ENCODE measurements at regions not wholly inside any gene's neighbourhood (a gene's known extent, or its start where the extent isn't known, plus 50 kb on each side); places are given as distances from the start of the nearest gene placed in this dataset.
A peak's percentile ranks its signal among the peaks of the same experiment; 100 is the strongest.
"Not testable (repeated sequence)": the region's sequence is repeated elsewhere in the genome, so short reads cannot be mapped to it uniquely, and the experiment has no call there.

- H3K36me3 ChIP-seq (ENCODE audit: control insufficient read depth in 2 of 2, extremely low read depth in 1 of 2, insufficient read depth in 1 of 2, low read length in 1 of 2); H3K27me3 Mint-ChIP-seq; H3K36me3 Mint-ChIP-seq; POLR2A ChIA-PET; H3K9me3 ChIP-seq; H3K4me3 Mint-ChIP-seq; H3K27ac Mint-ChIP-seq; H3K4me3 ChIP-seq (ENCODE audit: control insufficient read depth in 1 of 2, extremely low read depth in 1 of 2, low read length in 1 of 2); H3K9me3 Mint-ChIP-seq: not testable (repeated sequence)
- ATAC-seq (replicated peaks in 1 of 4): peak in 3 of 4 experiments; percentile 29 to 41 (median 31)
- peak in 1 of 35 experiments; percentile 49 for DNase-seq
- peaks cover 2 to 16% of the 10 kb centered on the region in 2 experiments for H3K27me3 ChIP-seq (replicated peaks in 1 of 2; ENCODE audit: control insufficient read depth in 2 of 2, extremely low read depth in 1 of 2, insufficient read depth in 2 of 2, low read length in 1 of 2)
- no CpG with 5 or more reads among the region's 3 CpGs for WGBS (ENCODE audit: insufficient coverage)
- H3K27ac ChIP-seq (ENCODE audit: low read length): peak overlapping the region; percentile 68
- H3K4me1 Mint-ChIP-seq: peaks cover 19 to 24% (median 21%) of the 10 kb centered on the region in 3 donors
- CTCF ChIA-PET: interaction anchor here in 1 of 2 donors (0.7 kb wide), 1 partner anchor 1910 kb away, joined by 3 read pairs; no protein-coding TSS in a partner anchor
- H3K4me1 ChIP-seq (ENCODE audit: control insufficient read depth in 1 of 2, extremely low read depth in 1 of 2, insufficient read depth in 2 of 2, low read length in 2 of 2): peaks cover 20 to 67% of the 10 kb centered on the region in 2 experiments
Measured at GRCh38 chr15:22264272-22264671, 183.9 kb downstream of the OR4M2 start.

- ATAC-seq (replicated peaks in 1 of 4) (peak; percentile 22 to 40 (median 30)), DNase-seq (peak in 6 of 35 experiments; percentile 22 to 51 (median 30))
- Histone ChIP-seq H3K9me3 (no peaks in the 10 kb centered on the region), H3K27ac (ENCODE audit: low read length) (peak overlapping the region; percentile 68), H3K4me1 (ENCODE audit: control insufficient read depth in 1 of 2, extremely low read depth in 1 of 2, insufficient read depth in 2 of 2, low read length in 2 of 2) (peaks cover 10 to 58% of the 10 kb centered on the region in 2 experiments), H3K27me3 (replicated peaks in 1 of 2; ENCODE audit: control insufficient read depth in 2 of 2, extremely low read depth in 1 of 2, insufficient read depth in 2 of 2, low read length in 1 of 2) (peaks cover 2 to 14% of the 10 kb centered on the region in 2 experiments), H3K36me3 (ENCODE audit: control insufficient read depth in 2 of 2, extremely low read depth in 1 of 2, insufficient read depth in 1 of 2, low read length in 1 of 2) (no peaks in the 10 kb centered on the region), H3K4me3 (ENCODE audit: control insufficient read depth in 1 of 2, extremely low read depth in 1 of 2, low read length in 1 of 2) (no peak overlapping the region)
- Mint-ChIP-seq H3K9me3 (no peaks in the 10 kb centered on the region), H3K4me1 (peaks cover 9 to 13% (median 11%) of the 10 kb centered on the region in 3 donors), H3K4me3 (no peak overlapping the region), H3K27me3 (peaks cover 0 to 8% of the 10 kb centered on the region in 2 donors), H3K36me3 (no peaks in the 10 kb centered on the region), H3K27ac (no peak overlapping the region)
- WGBS (ENCODE audit: insufficient coverage): 71% methylated on average over 19 of the region's 19 CpGs
- CTCF ChIA-PET: no interaction called here
- POLR2A ChIA-PET: interaction anchor here in 1 of 2 donors (0.6 kb wide), 2 partner anchors 38 to 1152 kb away, joined by 3 to 11 read pairs; no protein-coding TSS in a partner anchor
Measured at GRCh38 chr15:22265056-22265945, 185.0 kb downstream of the OR4M2 start.

GRCh38 chr15:22265970-22266369, 185.6 kb downstream of the OR4M2 start:
- H3K27ac Mint-ChIP-seq: no peak overlapping the region
- peaks cover 4 to 7% (median 5%) of the 10 kb centered on the region in 3 donors for H3K4me1 Mint-ChIP-seq
- no peaks in the 10 kb centered on the region for H3K36me3 Mint-ChIP-seq
- ATAC-seq (replicated peaks in 1 of 4) (no peak), DNase-seq (no peak)
- H3K27ac ChIP-seq (ENCODE audit: low read length): peak overlapping the region; percentile 68
- no peak overlapping the region for H3K4me3 ChIP-seq (ENCODE audit: control insufficient read depth in 1 of 2, extremely low read depth in 1 of 2, low read length in 1 of 2)
- ChIA-PET CTCF (no interaction called here), POLR2A (no interaction called here)
- H3K9me3 ChIP-seq: no peaks in the 10 kb centered on the region
- no CpG with 5 or more reads among the region's 2 CpGs for WGBS (ENCODE audit: insufficient coverage)
- peaks cover 0 to 6% of the 10 kb centered on the region in 2 donors for H3K27me3 Mint-ChIP-seq
- no peak overlapping the region for H3K4me3 Mint-ChIP-seq
- no peaks in the 10 kb centered on the region for H3K9me3 Mint-ChIP-seq
- H3K36me3 ChIP-seq (ENCODE audit: control insufficient read depth in 2 of 2, extremely low read depth in 1 of 2, insufficient read depth in 1 of 2, low read length in 1 of 2): no peaks in the 10 kb centered on the region
- H3K27me3 ChIP-seq (replicated peaks in 1 of 2; ENCODE audit: control insufficient read depth in 2 of 2, extremely low read depth in 1 of 2, insufficient read depth in 2 of 2, low read length in 1 of 2): peaks cover 2 to 14% of the 10 kb centered on the region in 2 experiments
- H3K4me1 ChIP-seq (ENCODE audit: control insufficient read depth in 1 of 2, extremely low read depth in 1 of 2, insufficient read depth in 2 of 2, low read length in 2 of 2): peaks cover 3 to 52% of the 10 kb centered on the region in 2 experiments

- WGBS (ENCODE audit: insufficient coverage): 96% methylated on average over 8 of the region's 9 CpGs
- H3K27ac Mint-ChIP-seq: no peak overlapping the region
Measured at GRCh38 chr15:22267761-22268160, 187.4 kb downstream of the OR4M2 start.

GRCh38 chr15:22268201-22268600, 187.9 kb downstream of the OR4M2 start:
- H3K4me1 ChIP-seq (ENCODE audit: control insufficient read depth in 1 of 2, extremely low read depth in 1 of 2, insufficient read depth in 2 of 2, low read length in 2 of 2): peaks cover 0 to 39% of the 10 kb centered on the region in 2 experiments
- H3K9me3 ChIP-seq; H3K27me3 ChIP-seq (replicated peaks in 1 of 2; ENCODE audit: control insufficient read depth in 2 of 2, extremely low read depth in 1 of 2, insufficient read depth in 2 of 2, low read length in 1 of 2); POLR2A ChIA-PET; H3K36me3 ChIP-seq (ENCODE audit: control insufficient read depth in 2 of 2, extremely low read depth in 1 of 2, insufficient read depth in 1 of 2, low read length in 1 of 2); H3K27ac ChIP-seq (ENCODE audit: low read length); H3K27ac Mint-ChIP-seq; H3K9me3 Mint-ChIP-seq; H3K4me3 ChIP-seq (ENCODE audit: control insufficient read depth in 1 of 2, extremely low read depth in 1 of 2, low read length in 1 of 2); H3K4me1 Mint-ChIP-seq; H3K4me3 Mint-ChIP-seq; CTCF ChIA-PET; H3K27me3 Mint-ChIP-seq; ATAC-seq (replicated peaks in 1 of 4); H3K36me3 Mint-ChIP-seq: not testable (repeated sequence)
- 70% methylated on average over 4 of the region's 5 CpGs for whole genome bisulfite sequencing (ENCODE audit: insufficient coverage)
- peak in 1 of 35 experiments; percentile 5 for DNase-seq

More at GRCh38 chr15:22267761-22268160, 187.4 kb downstream of the OR4M2 start:
- CTCF ChIA-PET: no interaction called here
- H3K9me3 Mint-ChIP-seq: no peaks in the 10 kb centered on the region
- no peak overlapping the region for H3K4me3 Mint-ChIP-seq
- no peaks in the 10 kb centered on the region for H3K4me1 Mint-ChIP-seq
- Histone ChIP-seq H3K27ac (ENCODE audit: low read length) (no peak overlapping the region), H3K36me3 (ENCODE audit: control insufficient read depth in 2 of 2, extremely low read depth in 1 of 2, insufficient read depth in 1 of 2, low read length in 1 of 2) (no peaks in the 10 kb centered on the region), H3K4me3 (ENCODE audit: control insufficient read depth in 1 of 2, extremely low read depth in 1 of 2, low read length in 1 of 2) (no peak overlapping the region), H3K27me3 (replicated peaks in 1 of 2; ENCODE audit: control insufficient read depth in 2 of 2, extremely low read depth in 1 of 2, insufficient read depth in 2 of 2, low read length in 1 of 2) (peaks cover 0 to 9% of the 10 kb centered on the region in 2 experiments), H3K4me1 (ENCODE audit: control insufficient read depth in 1 of 2, extremely low read depth in 1 of 2, insufficient read depth in 2 of 2, low read length in 2 of 2) (peaks cover 0 to 41% of the 10 kb centered on the region in 2 experiments), H3K9me3 (no peaks in the 10 kb centered on the region)
- no peaks in the 10 kb centered on the region for H3K36me3 Mint-ChIP-seq
- peaks cover 1 to 3% of the 10 kb centered on the region in 2 donors for H3K27me3 Mint-ChIP-seq
- POLR2A ChIA-PET: no interaction called here
- ATAC-seq (replicated peaks in 1 of 4) (no peak), DNase-seq (peak in 1 of 35 experiments; percentile 3)

GRCh38 chr15:22268654-22269053, 188.3 kb downstream of the OR4M2 start:
- 98% methylated on average over 3 of the region's 6 CpGs for WGBS (ENCODE audit: insufficient coverage)
- not testable (repeated sequence) for H3K9me3 Mint-ChIP-seq

More at GRCh38 chr15:22268654-22269053, 188.3 kb downstream of the OR4M2 start:
- H3K27ac Mint-ChIP-seq; H3K4me3 ChIP-seq (ENCODE audit: control insufficient read depth in 1 of 2, extremely low read depth in 1 of 2, low read length in 1 of 2); POLR2A ChIA-PET; H3K27me3 Mint-ChIP-seq; DNase-seq; H3K27ac ChIP-seq (ENCODE audit: low read length); H3K9me3 ChIP-seq; H3K4me1 Mint-ChIP-seq; H3K36me3 ChIP-seq (ENCODE audit: control insufficient read depth in 2 of 2, extremely low read depth in 1 of 2, insufficient read depth in 1 of 2, low read length in 1 of 2); CTCF ChIA-PET; ATAC-seq (replicated peaks in 1 of 4); H3K36me3 Mint-ChIP-seq; H3K4me3 Mint-ChIP-seq; H3K27me3 ChIP-seq (replicated peaks in 1 of 2; ENCODE audit: control insufficient read depth in 2 of 2, extremely low read depth in 1 of 2, insufficient read depth in 2 of 2, low read length in 1 of 2): not testable (repeated sequence)
- peaks cover 0 to 35% of the 10 kb centered on the region in 2 experiments for H3K4me1 ChIP-seq (ENCODE audit: control insufficient read depth in 1 of 2, extremely low read depth in 1 of 2, insufficient read depth in 2 of 2, low read length in 2 of 2)
